ENCODE measurements at regions not wholly inside any gene's neighbourhood (a gene's known extent, or its start where the extent isn't known, plus 50 kb on each side); places are given as distances from the start of the nearest gene placed in this dataset.
"Not testable (repeated sequence)": the region's sequence is repeated elsewhere in the genome, so short reads cannot be mapped to it uniquely, and the experiment has no call there.

GRCh38 chr1:172754609-172755008 lies 95.7 kb downstream of the FASLG start:
- DNase-seq (ENCODE audit: low read depth in 3 of 3) = no peak

- no peak for DNase-seq (ENCODE audit: low read depth in 3 of 3)
Observed at GRCh38 chr1:172755099-172755498, 96.2 kb downstream of the FASLG start.

- DNase-seq (ENCODE audit: low read depth in 3 of 3) = no peak
Observed at GRCh38 chr1:172756024-172756423, 97.1 kb downstream of the FASLG start.

- no peak for DNase-seq (ENCODE audit: low read depth in 3 of 3)
Observed at GRCh38 chr1:172758259-172758658, 99.4 kb downstream of the FASLG start.

GRCh38 chr1:172760121-172760520 lies 101.2 kb downstream of the FASLG start:
- no peak for DNase-seq (ENCODE audit: low read depth in 3 of 3)

- no peak for DNase-seq (ENCODE audit: low read depth in 3 of 3)
Observed at GRCh38 chr1:172761581-172762486, 102.9 kb downstream of the FASLG start.

GRCh38 chr1:172763057-172763456 lies 104.2 kb downstream of the FASLG start:
- DNase-seq (ENCODE audit: low read depth in 3 of 3) = no peak

- DNase-seq (ENCODE audit: low read depth in 3 of 3) = no peak
Observed at GRCh38 chr1:172764378-172764777, 105.5 kb downstream of the FASLG start.

GRCh38 chr1:172766462-172766861 lies 107.6 kb downstream of the FASLG start:
- no peak for DNase-seq (ENCODE audit: low read depth in 3 of 3)

- DNase-seq (ENCODE audit: low read depth in 3 of 3) = no peak
Observed at GRCh38 chr1:172770071-172770470, 111.2 kb downstream of the FASLG start.

GRCh38 chr1:172774561-172774960 lies 115.7 kb downstream of the FASLG start:
- DNase-seq (ENCODE audit: low read depth in 3 of 3) = no peak

- no peak for DNase-seq (ENCODE audit: low read depth in 3 of 3)
Observed at GRCh38 chr1:172775606-172776005, 116.7 kb downstream of the FASLG start.

GRCh38 chr1:172776071-172776470 lies 117.2 kb downstream of the FASLG start:
- DNase-seq (ENCODE audit: low read depth in 3 of 3) = no peak

GRCh38 chr1:172777767-172778166 lies 118.9 kb downstream of the FASLG start:
- DNase-seq (ENCODE audit: low read depth in 3 of 3) = no peak

GRCh38 chr1:172778456-172779455 lies 119.9 kb downstream of the FASLG start:
- no peak for DNase-seq (ENCODE audit: low read depth in 3 of 3)

- DNase-seq (ENCODE audit: low read depth in 3 of 3) = no peak
Observed at GRCh38 chr1:172779491-172779890, 120.6 kb downstream of the FASLG start.

GRCh38 chr1:172781513-172782140 lies 122.7 kb downstream of the FASLG start:
- DNase-seq (ENCODE audit: low read depth in 3 of 3) = no peak

GRCh38 chr1:172789840-172790239 lies 130.9 kb downstream of the FASLG start:
- no peak for DNase-seq (ENCODE audit: low read depth in 3 of 3)

GRCh38 chr1:172790245-172790644 lies 131.3 kb downstream of the FASLG start:
- no peak for DNase-seq (ENCODE audit: low read depth in 3 of 3)

GRCh38 chr1:172793823-172794222 lies 134.9 kb downstream of the FASLG start:
- no peak for DNase-seq (ENCODE audit: low read depth in 3 of 3)

- no peak for DNase-seq (ENCODE audit: low read depth in 3 of 3)
Observed at GRCh38 chr1:172795741-172796140, 136.8 kb downstream of the FASLG start.

GRCh38 chr1:172799804-172800203 lies 140.9 kb downstream of the FASLG start:
- DNase-seq (ENCODE audit: low read depth in 3 of 3) = not testable (repeated sequence)
